Calu3 (cell line): ENCODE measurements at regions not wholly inside any gene's neighbourhood (a gene's known extent, or its start where the extent isn't known, plus 50 kb on each side); places are given as distances from the start of the nearest gene placed in this dataset.

Experiments used
- BruUV-seq: library from RNA; stranded (reverse); fragments of 400-500 nt; replicated peaks from 2 replicates; lab custom pipeline; 2021; lab: Mats Ljungman, UMichigan
- CTCF ChIA-PET: fragments of 300-600 bp; sonication (Branson Sonifier 250); formaldehyde crosslinking; loops from one replicate; lab custom pipeline; 2022; ENCODE audit warnings: antibody characterized with exemption; lab: Charles Lee
- DNase-seq: peaks from one replicate; pipeline ENCODE4 v3.0.0; 2022
- H3K27ac Mint-ChIP-seq: one replicate; pipeline ENCODE4 v1.8.0; 2022; ENCODE audit warnings: mixed read lengths; ENCODE audit not compliant: unreplicated experiment
- H3K27me3 Mint-ChIP-seq: one replicate; pipeline ENCODE4 v1.8.0; 2022; ENCODE audit warnings: mixed read lengths; ENCODE audit not compliant: unreplicated experiment
- H3K36me3 Mint-ChIP-seq: one replicate; pipeline ENCODE4 v1.8.0; 2022; ENCODE audit warnings: mild to moderate bottlenecking, moderate library complexity, mixed read lengths; ENCODE audit not compliant: insufficient read depth, unreplicated experiment
- H3K4me1 Mint-ChIP-seq: one replicate; pipeline ENCODE4 v1.8.0; 2022; ENCODE audit warnings: mild to moderate bottlenecking, low read depth, mixed read lengths; ENCODE audit not compliant: unreplicated experiment
- H3K4me3 Mint-ChIP-seq: one replicate; pipeline ENCODE4 v1.8.0; 2022; ENCODE audit warnings: mild to moderate bottlenecking, low read depth, moderate library complexity, mixed read lengths; ENCODE audit not compliant: unreplicated experiment
- H3K9me3 Mint-ChIP-seq: one replicate; pipeline ENCODE4 v1.8.0; 2022; ENCODE audit warnings: low read depth, mixed read lengths; ENCODE audit not compliant: unreplicated experiment
- CTCF ChIP-seq: fragments of 200-600 bp; IDR thresholded peaks from one replicate; pipeline ENCODE4 v1.8.0; 2022; ENCODE audit warnings: antibody characterized with exemption; ENCODE audit not compliant: unreplicated experiment
- intact Hi-C: fragments of 100-400 bp; cut with micrococcal nuclease; formaldehyde crosslinking; loops from one replicate; pipeline ENCODE4 v1.10.0; 2022; ENCODE audit not compliant: unreplicated experiment

GRCh38 chr5:3220638-3221288 is 374.9 kb upstream of the IRX1 start:
- CTCF ChIA-PET, result no interaction called here
- H3K9me3 Mint-ChIP-seq, result peaks cover 9% of the 10 kb centered on the region
- H3K4me3 Mint-ChIP-seq, result no peak overlapping the region
- intact Hi-C loops, result no loop called here
- no peaks in the 10 kb centered on the region for H3K4me1 Mint-ChIP-seq
- no peaks in the 10 kb centered on the region for H3K36me3 Mint-ChIP-seq
- no peak for DNase-seq
- no peak overlapping the region for H3K27ac Mint-ChIP-seq
- no peaks in the 10 kb centered on the region for H3K27me3 Mint-ChIP-seq
- no TSS peak for BruUV-seq
- TF ChIP-seq CTCF, result no peak

GRCh38 chr5:3220201-3220600 is 375.4 kb upstream of the IRX1 start:
- intact Hi-C loops, result no loop called here
- TF ChIP-seq CTCF, result no peak
- H3K9me3 Mint-ChIP-seq, result peaks cover 10% of the 10 kb centered on the region
- no peaks in the 10 kb centered on the region for H3K4me1 Mint-ChIP-seq
- CTCF ChIA-PET, result no interaction called here
- H3K4me3 Mint-ChIP-seq, result no peak overlapping the region
- H3K27me3 Mint-ChIP-seq, result no peaks in the 10 kb centered on the region
- H3K27ac Mint-ChIP-seq, result no peak overlapping the region
- H3K36me3 Mint-ChIP-seq, result no peaks in the 10 kb centered on the region
- no peak for DNase-seq
- no TSS peak for BruUV-seq

- CTCF ChIA-PET, result no interaction called here
- intact Hi-C loops, result no loop called here
- Mint-ChIP-seq H3K27ac (no peak overlapping the region), H3K27me3 (no peaks in the 10 kb centered on the region), H3K4me1 (no peaks in the 10 kb centered on the region), H3K9me3 (peaks cover 10% of the 10 kb centered on the region), H3K4me3 (no peak overlapping the region), H3K36me3 (no peaks in the 10 kb centered on the region)
- BruUV-seq, result no TSS peak
- TF ChIP-seq CTCF, result no peak
- DNase-seq, result no peak
Measured at GRCh38 chr5:3218916-3219650, 376.5 kb upstream of the IRX1 start.

- peaks cover 10% of the 10 kb centered on the region for H3K9me3 Mint-ChIP-seq
- H3K27ac Mint-ChIP-seq, result no peak overlapping the region
- no peak for DNase-seq
- intact Hi-C loops, result no loop called here
- BruUV-seq, result no TSS peak
- TF ChIP-seq CTCF, result no peak
- no peaks in the 10 kb centered on the region for H3K4me1 Mint-ChIP-seq
- no peaks in the 10 kb centered on the region for H3K36me3 Mint-ChIP-seq
- no peaks in the 10 kb centered on the region for H3K27me3 Mint-ChIP-seq
- CTCF ChIA-PET, result no interaction called here
- H3K4me3 Mint-ChIP-seq, result no peak overlapping the region
Measured at GRCh38 chr5:3217771-3218495, 377.7 kb upstream of the IRX1 start.
